Gastrocnemius medialis (tissue), 4 donors: ENCODE measurements at regions not wholly inside any gene's neighbourhood (a gene's known extent, or its start where the extent isn't known, plus 50 kb on each side); places are given as distances from the start of the nearest gene placed in this dataset.

Experiments used
- POLR2A ChIP-seq, 2 donors: fragments of 450-650 bp; IDR thresholded peaks; one replicate each; pipeline ENCODE4 v1.6.1; 2017; ENCODE audit warnings: antibody characterized with exemption in 2 of 2, mild to moderate bottlenecking in 2 of 2, moderate library complexity in 2 of 2
- TF ChIP-seq, protein P1 (sequence below), 5 experiments: fragments of 450-650 bp in 3 of 5; fragments of 200-600 bp in 2 of 5; sonication (generic) in 2 of 5; IDR thresholded peaks in 4 of 5; conservative IDR thresholded peaks in 1 of 5; 1 replicate in 4 of 5; 2 replicates in 1 of 5; pipeline ENCODE4 v1.5.1; 2016 to 2019; ENCODE audit warnings: antibody characterized with exemption in 5 of 5, mild to moderate bottlenecking in 3 of 5, moderate library complexity in 3 of 5

DNA sequence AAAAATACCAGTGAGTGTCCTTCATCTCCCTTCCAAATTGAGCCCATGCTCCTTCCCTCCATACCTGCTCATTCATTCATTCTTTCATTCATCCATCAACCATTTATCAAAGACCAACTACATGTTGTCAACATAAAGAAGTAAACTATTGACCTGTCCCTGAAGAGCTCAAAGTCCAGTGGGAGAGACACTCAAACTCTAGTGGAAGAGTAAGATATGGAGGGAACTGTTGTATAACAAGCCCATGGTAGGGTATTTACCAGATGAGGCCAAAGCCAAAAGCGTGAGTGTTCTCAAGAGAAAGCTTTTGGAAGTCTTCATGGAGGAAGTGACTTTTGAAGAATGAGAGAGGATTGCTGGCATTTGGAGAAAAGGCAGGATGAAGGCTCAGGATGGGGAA is 163.4 kb upstream of the SPACA1 start:
- no peak for TF ChIP-seq POLR2A (IDR thresholded peaks at IDR 0.05)
- TF ChIP-seq, protein P1, sequence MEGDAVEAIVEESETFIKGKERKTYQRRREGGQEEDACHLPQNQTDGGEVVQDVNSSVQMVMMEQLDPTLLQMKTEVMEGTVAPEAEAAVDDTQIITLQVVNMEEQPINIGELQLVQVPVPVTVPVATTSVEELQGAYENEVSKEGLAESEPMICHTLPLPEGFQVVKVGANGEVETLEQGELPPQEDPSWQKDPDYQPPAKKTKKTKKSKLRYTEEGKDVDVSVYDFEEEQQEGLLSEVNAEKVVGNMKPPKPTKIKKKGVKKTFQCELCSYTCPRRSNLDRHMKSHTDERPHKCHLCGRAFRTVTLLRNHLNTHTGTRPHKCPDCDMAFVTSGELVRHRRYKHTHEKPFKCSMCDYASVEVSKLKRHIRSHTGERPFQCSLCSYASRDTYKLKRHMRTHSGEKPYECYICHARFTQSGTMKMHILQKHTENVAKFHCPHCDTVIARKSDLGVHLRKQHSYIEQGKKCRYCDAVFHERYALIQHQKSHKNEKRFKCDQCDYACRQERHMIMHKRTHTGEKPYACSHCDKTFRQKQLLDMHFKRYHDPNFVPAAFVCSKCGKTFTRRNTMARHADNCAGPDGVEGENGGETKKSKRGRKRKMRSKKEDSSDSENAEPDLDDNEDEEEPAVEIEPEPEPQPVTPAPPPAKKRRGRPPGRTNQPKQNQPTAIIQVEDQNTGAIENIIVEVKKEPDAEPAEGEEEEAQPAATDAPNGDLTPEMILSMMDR (IDR thresholded peaks at IDR 0.05 in 4 of 5, conservative IDR thresholded peaks at IDR 0.05 in 1 of 5), result no peak
